ENCODE measurements at regions not wholly inside any gene's neighbourhood (a gene's known extent, or its start where the extent isn't known, plus 50 kb on each side); places are given as distances from the start of the nearest gene placed in this dataset.
"Not testable (repeated sequence)": the region's sequence is repeated elsewhere in the genome, so short reads cannot be mapped to it uniquely, and the experiment has no call there.

GRCh38 chr14:86091811-86092210 is 561.9 kb downstream of the FLRT2 start:
- DNase-seq = no peak

DNA sequence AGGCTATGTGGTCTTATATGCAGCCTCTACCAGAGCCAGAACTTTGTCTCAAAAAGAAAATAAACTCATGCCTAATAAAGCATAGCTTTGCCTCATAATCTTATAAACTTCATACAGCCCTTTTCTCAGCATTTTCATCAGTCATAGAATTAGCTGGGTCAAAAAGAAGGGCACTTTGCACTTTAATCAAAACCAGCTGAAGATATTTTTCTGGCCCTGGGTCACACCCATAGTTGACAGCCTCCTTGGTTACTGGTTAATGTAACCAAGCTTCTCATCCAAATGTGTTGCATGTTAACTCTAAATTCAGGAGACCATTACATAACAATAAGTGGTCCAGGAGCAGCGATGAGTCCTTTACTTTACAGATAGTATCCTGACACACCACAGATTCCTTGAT is 558.2 kb downstream of the FLRT2 start:
- no peak for DNase-seq

DNA sequence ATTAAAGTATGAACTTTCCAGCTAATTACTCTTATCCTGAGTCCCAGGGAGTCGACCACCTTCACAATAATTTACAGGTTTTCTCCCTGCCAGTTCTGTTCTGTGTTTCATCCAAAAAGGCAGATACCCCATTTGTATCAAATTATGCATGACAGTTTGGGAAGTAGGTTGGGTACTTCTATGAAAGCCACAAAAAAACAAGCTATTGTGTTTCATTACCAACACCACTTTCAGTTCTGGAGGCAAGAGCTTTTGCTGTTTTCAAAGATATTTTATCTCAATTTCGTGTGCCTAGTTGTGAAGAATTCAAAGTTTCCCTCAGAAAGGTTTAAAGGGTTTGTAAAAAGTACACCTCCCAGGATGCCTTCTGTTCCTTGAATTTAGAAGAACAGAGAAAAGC is 557.4 kb downstream of the FLRT2 start:
- no peak for DNase-seq

GRCh38 chr14:86086962-86087361 is 557.0 kb downstream of the FLRT2 start:
- DNase-seq = no peak

GRCh38 chr14:86084097-86084496 is 554.2 kb downstream of the FLRT2 start:
- DNase-seq = peak; percentile 4

DNA sequence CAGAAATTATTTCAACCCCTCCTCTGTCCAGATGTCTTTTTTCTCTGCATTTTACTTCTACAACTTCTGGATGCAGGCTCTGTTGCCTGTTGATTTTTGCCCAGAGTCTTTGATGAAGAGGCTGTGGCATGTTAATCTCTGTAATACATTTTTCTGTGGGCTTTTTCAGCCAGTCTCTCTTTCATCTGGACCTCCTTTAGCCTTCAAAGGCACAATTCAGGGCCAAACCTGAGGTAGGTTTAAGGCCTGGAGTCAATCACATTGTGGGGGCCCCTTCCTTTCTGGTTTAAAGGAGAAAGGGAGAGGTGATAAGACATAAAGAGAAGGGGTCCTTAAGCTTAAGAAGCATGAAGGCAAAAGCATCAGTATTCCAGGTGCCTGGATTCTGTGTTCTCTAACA is 553.7 kb downstream of the FLRT2 start:
- no peak for DNase-seq

GRCh38 chr14:86072116-86072894 is 542.4 kb downstream of the FLRT2 start:
- DNase-seq = peak; percentile 20

- DNase-seq = no peak
Observed at GRCh38 chr14:86066651-86067050, 536.7 kb downstream of the FLRT2 start.

DNA sequence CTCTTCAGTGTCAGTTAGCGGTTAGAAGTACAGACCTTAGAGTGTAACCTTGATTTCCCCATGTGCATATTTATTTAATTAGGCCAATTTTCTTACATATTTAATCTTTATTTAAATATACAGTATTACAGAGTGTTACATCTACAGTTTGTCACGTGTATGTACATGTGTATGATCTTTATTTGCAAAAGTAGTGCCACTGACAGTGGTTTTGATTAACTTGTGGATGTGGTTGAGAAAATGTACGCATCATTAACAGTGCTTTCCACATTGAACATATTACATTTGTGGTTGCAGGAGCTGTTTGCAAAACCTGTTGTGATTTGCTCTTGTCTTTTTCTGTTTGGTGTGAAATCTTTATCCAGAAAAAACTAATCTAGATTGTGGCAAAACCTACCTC is 535.5 kb downstream of the FLRT2 start:
- DNase-seq = no peak

DNA sequence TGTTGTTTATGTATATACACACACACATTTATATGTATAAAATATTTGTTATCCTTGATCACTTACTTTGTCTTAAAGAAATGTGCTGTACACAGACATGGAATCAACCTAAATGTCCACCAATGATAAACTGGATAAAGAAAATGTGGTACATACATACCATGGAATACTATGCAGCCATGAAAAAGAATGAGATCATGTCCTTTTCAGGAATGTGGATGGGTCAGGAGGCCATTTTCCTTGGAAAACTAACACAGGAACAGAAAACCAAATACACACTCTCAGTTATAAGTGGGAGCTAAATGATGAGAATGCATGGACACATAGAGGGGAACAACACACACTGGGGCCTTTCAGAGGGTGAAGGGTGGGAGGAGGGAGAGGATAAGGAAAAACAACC is 534.7 kb downstream of the FLRT2 start:
- not testable (repeated sequence) for DNase-seq

DNA sequence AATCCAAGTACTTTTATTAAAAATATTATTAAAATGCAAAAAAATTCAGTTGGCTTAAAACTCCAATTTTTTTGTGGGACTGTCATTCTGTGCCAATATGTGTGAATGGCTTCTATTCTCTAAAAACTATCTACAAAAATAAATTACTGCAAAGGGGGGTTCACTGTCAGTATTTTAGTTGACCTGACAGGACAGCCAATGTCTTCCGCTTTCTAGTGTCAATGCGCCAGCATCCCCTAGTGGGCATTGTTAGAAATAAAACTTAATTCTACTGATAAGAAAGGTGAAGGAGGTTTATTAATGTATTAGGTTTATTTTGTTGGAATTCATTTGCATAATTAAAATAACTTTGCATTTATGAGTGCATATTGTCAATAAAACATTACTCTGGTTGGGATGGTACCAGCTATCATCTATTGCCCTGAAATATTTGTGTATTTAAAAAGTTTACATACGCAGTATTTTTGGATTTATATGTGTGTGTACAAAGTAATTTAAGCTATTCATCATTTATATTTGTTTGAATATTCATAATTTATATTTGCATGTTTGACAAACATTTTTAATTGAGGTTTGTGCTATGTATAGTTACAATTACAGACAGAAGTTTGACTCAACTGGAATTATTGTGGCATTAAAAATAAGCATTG is 527.2 kb downstream of the FLRT2 start:
- DNase-seq = peak; percentile 72

- peak; percentile 17 for DNase-seq
Observed at GRCh38 chr14:86055512-86056075, 525.6 kb downstream of the FLRT2 start.

DNA sequence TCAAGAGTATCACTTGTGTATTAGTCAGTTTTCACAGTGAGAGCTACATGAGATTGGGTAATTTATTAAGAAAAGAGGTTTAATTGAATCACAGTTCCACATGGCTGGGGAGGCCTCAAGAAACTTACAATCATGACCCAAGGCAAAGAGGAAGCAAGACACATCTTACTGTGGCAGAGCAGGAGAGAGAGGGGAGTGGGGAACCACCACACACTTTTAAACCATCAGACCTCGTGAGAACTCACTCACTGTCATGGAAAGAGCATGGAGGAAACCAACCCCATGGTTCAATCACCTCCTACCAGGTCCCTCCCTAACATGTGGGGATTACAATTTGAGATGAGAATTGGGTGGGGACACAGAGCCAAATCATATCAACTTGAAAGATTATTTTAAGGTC is 522.9 kb downstream of the FLRT2 start:
- DNase-seq = no peak

GRCh38 chr14:86050757-86051156 is 520.8 kb downstream of the FLRT2 start:
- no peak for DNase-seq

- no peak for DNase-seq
Observed at GRCh38 chr14:86050072-86050683, 520.2 kb downstream of the FLRT2 start.

GRCh38 chr14:86039176-86039575 is 509.2 kb downstream of the FLRT2 start:
- no peak for DNase-seq

- DNase-seq = peak; percentile 71
Observed at GRCh38 chr14:86038387-86039042, 508.6 kb downstream of the FLRT2 start.

DNA sequence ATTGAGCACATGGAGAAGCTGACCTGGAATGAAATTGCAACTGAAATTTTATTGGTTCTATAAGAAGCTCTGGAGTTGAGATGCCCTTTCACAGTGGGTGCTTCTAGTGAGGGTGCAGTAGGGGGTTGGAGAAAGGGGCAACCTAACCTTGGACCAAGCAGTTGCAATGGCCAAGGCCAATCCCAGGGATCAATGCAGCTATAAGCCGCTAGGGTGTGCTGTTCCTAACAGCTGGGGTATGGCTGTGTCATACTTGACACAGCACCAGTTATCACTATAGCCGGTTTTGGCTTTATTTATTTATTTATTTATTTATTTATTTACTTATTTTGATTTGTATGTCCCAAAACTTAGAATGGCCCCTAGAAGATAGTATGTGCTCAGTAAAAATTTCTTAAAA is 505.9 kb downstream of the FLRT2 start:
- peak; percentile 53 for DNase-seq

DNA sequence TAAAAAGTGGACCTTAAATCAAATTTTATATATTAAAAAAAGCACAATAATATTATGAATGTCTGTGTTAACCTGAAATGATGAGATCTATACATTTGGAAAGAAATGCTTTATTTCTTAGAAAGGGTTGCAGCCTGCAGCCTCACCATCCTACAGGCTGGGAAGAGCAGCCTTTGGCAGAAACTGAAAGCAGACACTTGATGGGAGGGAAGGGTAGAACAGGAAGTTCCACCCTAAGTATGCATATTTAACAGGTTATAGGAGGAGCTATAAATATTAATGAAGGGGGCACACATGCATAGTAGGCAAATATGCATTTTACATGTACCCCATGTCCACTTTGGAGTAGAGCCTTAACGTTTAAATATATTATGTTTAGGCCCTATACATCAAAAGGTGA is 498.0 kb downstream of the FLRT2 start:
- no peak for DNase-seq

DNA sequence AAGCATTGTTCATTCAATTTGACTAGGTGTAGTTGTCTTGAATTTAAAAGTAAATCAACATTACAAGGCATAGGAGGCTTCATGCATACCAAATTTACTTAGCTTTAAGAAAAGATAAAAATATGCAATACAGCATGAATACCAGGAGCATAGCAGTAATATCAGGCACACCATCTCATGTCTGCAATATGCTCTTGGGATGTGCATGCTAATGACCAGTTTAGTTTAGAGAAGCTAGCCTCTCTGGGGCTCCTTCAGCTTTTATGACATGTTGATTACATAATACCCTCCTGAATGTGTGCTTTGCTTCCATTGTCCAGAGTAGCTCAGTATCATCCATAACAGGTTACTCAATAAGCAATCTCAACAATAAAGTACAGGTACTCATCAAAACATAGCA is 497.2 kb downstream of the FLRT2 start:
- no peak for DNase-seq

DNA sequence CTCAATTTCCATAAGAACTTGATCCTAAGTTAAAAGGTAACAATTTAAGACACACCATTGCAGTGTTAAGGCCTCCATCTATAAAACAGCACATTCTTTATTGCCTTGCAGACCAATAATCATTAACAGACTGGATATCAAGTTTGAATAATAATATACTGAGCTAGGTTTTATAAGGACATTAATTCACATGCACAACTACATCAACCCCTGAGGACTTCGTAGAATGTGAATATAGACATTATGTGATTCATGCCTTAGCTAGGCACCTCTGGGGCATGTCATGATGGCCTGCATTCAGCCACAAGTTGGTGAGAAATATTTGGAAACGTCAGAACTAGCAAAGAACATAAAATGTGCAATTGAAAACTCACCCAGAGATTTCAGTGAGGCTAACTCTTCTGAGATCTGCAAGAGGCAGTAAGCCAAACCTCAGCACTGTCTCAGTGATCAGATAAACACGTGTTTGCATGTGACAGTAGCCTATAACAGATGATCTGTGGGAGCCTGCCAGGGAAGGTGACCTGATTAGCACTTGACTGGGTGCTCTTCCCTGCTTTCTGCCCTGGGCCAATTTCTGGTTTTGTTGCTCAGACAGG is 492.2 kb downstream of the FLRT2 start:
- peak; percentile 5 for DNase-seq

- no peak for DNase-seq
Observed at GRCh38 chr14:86020841-86021240, 490.9 kb downstream of the FLRT2 start.

DNA sequence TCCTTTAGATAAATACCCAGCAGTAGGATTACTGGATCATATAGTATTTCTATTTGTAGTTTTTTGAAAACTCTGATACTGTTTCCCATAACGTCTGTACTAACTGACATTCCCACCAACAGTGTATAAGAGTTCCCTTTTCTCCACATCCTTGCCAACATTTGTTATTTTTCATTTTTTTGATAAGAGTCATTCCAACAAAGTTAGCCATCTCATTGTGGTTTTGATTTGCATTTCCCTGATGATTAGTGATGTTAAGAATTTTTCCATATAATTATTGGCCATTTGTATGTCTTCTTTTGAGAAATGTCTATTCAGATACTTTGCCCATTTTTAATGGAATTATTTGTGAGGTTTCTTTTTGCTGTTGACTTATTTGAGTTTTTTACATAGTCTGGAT is 486.0 kb downstream of the FLRT2 start:
- no peak for DNase-seq
